ENCODE measurements at regions not wholly inside any gene's neighbourhood (a gene's known extent, or its start where the extent isn't known, plus 50 kb on each side); places are given as distances from the start of the nearest gene placed in this dataset.

DNA sequence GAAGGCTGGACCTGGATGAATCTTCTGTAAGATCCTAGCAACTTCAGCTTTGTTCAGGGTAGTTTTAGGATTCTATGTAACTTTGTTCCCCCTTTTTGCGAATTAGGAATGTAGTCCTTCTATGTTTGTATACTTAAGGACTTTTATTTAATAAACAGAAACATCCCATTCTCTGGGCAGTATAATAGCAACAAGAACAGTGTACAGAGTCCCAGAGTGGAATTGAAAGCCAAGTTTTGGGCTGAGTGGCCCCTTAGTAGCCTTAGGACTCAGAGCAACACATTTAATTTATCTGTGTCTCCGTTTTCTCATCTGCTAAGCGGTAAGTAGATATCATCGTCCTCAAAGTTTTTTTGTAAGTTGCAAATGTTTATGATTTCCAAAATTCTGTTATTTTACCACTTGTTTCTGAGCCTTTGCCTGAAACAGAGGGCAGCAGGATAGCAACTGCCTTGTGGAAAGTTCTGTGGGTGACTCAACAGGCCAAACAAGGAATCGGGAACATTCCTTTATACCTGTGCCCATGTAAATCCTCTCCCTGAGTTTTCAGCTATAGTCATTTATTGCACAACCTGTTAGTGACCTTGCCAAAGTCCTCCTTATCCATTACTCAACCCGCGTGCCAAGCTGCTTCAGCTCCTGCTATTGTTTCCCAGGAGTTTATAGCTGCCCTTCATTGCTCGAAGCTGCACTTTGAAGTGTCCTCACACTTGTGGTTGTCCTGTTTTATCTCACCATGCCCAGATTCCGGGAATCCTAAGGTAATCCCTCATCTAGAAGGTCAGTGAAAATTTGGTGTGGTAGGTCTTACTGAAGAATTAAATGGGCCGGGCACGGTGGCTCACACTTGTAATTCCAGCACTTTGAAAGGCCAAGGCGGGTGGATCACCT, 199.1 kb upstream of the AHR start:
- TF ChIP-seq POLR2A (IDR thresholded peaks at IDR 0.05): no peak
- TF ChIP-seq, protein P1, sequence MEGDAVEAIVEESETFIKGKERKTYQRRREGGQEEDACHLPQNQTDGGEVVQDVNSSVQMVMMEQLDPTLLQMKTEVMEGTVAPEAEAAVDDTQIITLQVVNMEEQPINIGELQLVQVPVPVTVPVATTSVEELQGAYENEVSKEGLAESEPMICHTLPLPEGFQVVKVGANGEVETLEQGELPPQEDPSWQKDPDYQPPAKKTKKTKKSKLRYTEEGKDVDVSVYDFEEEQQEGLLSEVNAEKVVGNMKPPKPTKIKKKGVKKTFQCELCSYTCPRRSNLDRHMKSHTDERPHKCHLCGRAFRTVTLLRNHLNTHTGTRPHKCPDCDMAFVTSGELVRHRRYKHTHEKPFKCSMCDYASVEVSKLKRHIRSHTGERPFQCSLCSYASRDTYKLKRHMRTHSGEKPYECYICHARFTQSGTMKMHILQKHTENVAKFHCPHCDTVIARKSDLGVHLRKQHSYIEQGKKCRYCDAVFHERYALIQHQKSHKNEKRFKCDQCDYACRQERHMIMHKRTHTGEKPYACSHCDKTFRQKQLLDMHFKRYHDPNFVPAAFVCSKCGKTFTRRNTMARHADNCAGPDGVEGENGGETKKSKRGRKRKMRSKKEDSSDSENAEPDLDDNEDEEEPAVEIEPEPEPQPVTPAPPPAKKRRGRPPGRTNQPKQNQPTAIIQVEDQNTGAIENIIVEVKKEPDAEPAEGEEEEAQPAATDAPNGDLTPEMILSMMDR (IDR thresholded peaks at IDR 0.05): no peak
